GM12878 (cell line): ENCODE measurements at regions not wholly inside any gene's neighbourhood (a gene's known extent, or its start where the extent isn't known, plus 50 kb on each side); places are given as distances from the start of the nearest gene placed in this dataset.
"Not testable (repeated sequence)": the region's sequence is repeated elsewhere in the genome, so short reads cannot be mapped to it uniquely, and the experiment has no call there.

Experiments
- ATAC-seq: fragments of 200-7000 bp; cut with Tn5 transposase; 3 replicates; pipeline ENCODE4 v1.9.1; 2020; ENCODE audit warnings: mild to moderate bottlenecking, moderate library complexity
- BruUV-seq: library from RNA; stranded (reverse); fragments of 400-500 nt; replicated peaks from 2 replicates; lab custom pipeline; 2021; lab: Mats Ljungman, UMichigan
- CTCF ChIA-PET: fragments of 300-600 bp; sonication (Branson Sonifier 250); formaldehyde crosslinking; extraction: SDS; loops from one replicate; lab custom pipeline; 2021; ENCODE audit warnings: inconsistent platforms; lab: Yijun Ruan, JAX
- POLR2A ChIA-PET: fragments of 350-600 bp; formaldehyde crosslinking; extraction: SDS; loops from one replicate; lab custom pipeline; 2021; ENCODE audit warnings: inconsistent platforms; lab: Charles Lee
- RAD21 ChIA-PET: fragments of 300-600 bp; sonication (Branson Sonifier 250); formaldehyde crosslinking; loops from one replicate; lab custom pipeline; 2023; ENCODE audit warnings: antibody characterized with exemption; ENCODE audit not compliant: unreplicated experiment; lab: Charles Lee
- SMC1A ChIA-PET: fragments of 300-600 bp; sonication (Branson Sonifier 250); formaldehyde crosslinking; loops from one replicate; lab custom pipeline; 2023; ENCODE audit not compliant: unreplicated experiment, uncharacterized antibody; lab: Charles Lee
- DNase-seq: peaks from one replicate; pipeline ENCODE4 v3.0.0-alpha.2; 2011; ENCODE audit warnings: low read depth, low spot score
- FAIRE-seq: peaks from 3 replicates; lab custom pipeline; 2011; peaks lifted over from hg19 to GRCh38; lab: Jason Lieb, UNC
- H2AFZ ChIP-seq: 2 replicates; pipeline ENCODE4 v1.6.0; 2011; ENCODE audit warnings: low read depth, low read length, control low read depth; ENCODE audit not compliant: control insufficient read depth
- H3K27ac ChIP-seq: 2 replicates; pipeline ENCODE4 v1.5.1; 2011; ENCODE audit warnings: control low read depth; ENCODE audit not compliant: control insufficient read depth, insufficient read depth
- H3K27me3 ChIP-seq, 2 experiments: replicated peaks in 1 of 2; 2 replicates each; pipeline versions ENCODE4 v1.6.0 to v1.6.1; 2011; ENCODE audit warnings: low read length in 1 of 2; ENCODE audit not compliant: control insufficient read depth in 2 of 2, insufficient read depth in 2 of 2
- H3K36me3 ChIP-seq, 2 experiments: 2 replicates each; pipeline ENCODE4 v1.5.1; 2011; ENCODE audit warnings: low read length in 1 of 2; ENCODE audit not compliant: control insufficient read depth in 2 of 2, insufficient read depth in 2 of 2
- H3K4me1 ChIP-seq: 2 replicates; pipeline ENCODE4 v1.6.1; 2011; ENCODE audit warnings: mild to moderate bottlenecking, low read length, moderate library complexity, mixed read lengths; ENCODE audit not compliant: control insufficient read depth, insufficient read depth
- H3K4me2 ChIP-seq: 2 replicates; pipeline ENCODE4 v1.6.0; 2011; ENCODE audit warnings: control low read depth; ENCODE audit not compliant: control insufficient read depth, insufficient read depth
- H3K4me3 ChIP-seq: fragments of 200-600 bp; sonication (generic); 2 replicates; pipeline ENCODE4 v1.5.1; 2016
- H3K79me2 ChIP-seq: 2 replicates; pipeline ENCODE4 v1.6.0; 2011; ENCODE audit warnings: low read length; ENCODE audit not compliant: control insufficient read depth, insufficient read depth
- H3K9ac ChIP-seq: 2 replicates; pipeline ENCODE4 v1.8.0; 2011; ENCODE audit warnings: low read length, control low read depth, mixed read lengths; ENCODE audit not compliant: control insufficient read depth, insufficient read depth
- H3K9me3 ChIP-seq: replicated peaks from 3 replicates; pipeline ENCODE4 v1.5.1; 2011; ENCODE audit warnings: mild to moderate bottlenecking, low read length; ENCODE audit not compliant: control insufficient read depth, insufficient read depth
- H4K20me1 ChIP-seq: 2 replicates; pipeline ENCODE4 v1.6.0; 2011; ENCODE audit not compliant: control insufficient read depth, insufficient read depth
- EGR1 ChIP-seq, 2 experiments: IDR thresholded peaks; 1 replicate in 1 of 2; 2 replicates in 1 of 2; pipeline ENCODE4 v1.6.1; 2011 to 2012; ENCODE audit warnings: low read depth in 2 of 2, low read length in 2 of 2, borderline replicate concordance in 1 of 2, mild to moderate bottlenecking in 1 of 2, moderate library complexity in 1 of 2
- FOXM1 ChIP-seq: IDR thresholded peaks from 2 replicates; pipeline ENCODE4 v1.6.1; 2012; ENCODE audit warnings: low read depth, mild to moderate bottlenecking, inconsistent platforms, low read length, moderate library complexity
- MEF2A ChIP-seq: IDR thresholded peaks from 2 replicates; pipeline ENCODE4 v1.6.1; 2011; ENCODE audit warnings: low read depth, mild to moderate bottlenecking, low read length, moderate library complexity; ENCODE audit not compliant: insufficient read depth
- MTA2 ChIP-seq: fragments of 450-650 bp; IDR thresholded peaks from 2 replicates; pipeline ENCODE4 v1.6.1; 2016; ENCODE audit warnings: low read depth, mild to moderate bottlenecking, moderate library complexity
- NBN ChIP-seq: fragments of 450-650 bp; IDR thresholded peaks from 2 replicates; pipeline ENCODE4 v1.6.1; 2016
- NR2C2 ChIP-seq: IDR thresholded peaks from 2 replicates; pipeline ENCODE4 v1.6.1; 2011; ENCODE audit warnings: borderline replicate concordance, low read depth; ENCODE audit not compliant: control insufficient read depth, insufficient read length
- RELA ChIP-seq: fragments of 450-650 bp; IDR thresholded peaks from 2 replicates; pipeline ENCODE4 v1.8.0; 2014; ENCODE audit warnings: borderline replicate concordance; ENCODE audit not compliant: partially characterized antibody
- TARDBP ChIP-seq: IDR thresholded peaks from 2 replicates; pipeline ENCODE4 v1.6.1; 2016; ENCODE audit warnings: borderline replicate concordance
- WRNIP1 ChIP-seq: IDR thresholded peaks from 2 replicates; pipeline ENCODE4 v1.6.1; 2011; ENCODE audit warnings: low read depth, low read length, improper control_type of control experiment, borderline replicate concordance
- ZNF217 ChIP-seq: fragments of 450-650 bp; IDR thresholded peaks from 2 replicates; pipeline ENCODE4 v1.6.1; 2017; ENCODE audit warnings: antibody characterized with exemption, mild to moderate bottlenecking
- WGBS: methylation state at CpG from one replicate; pipeline ENCODE4 v1.1.6; 2016; ENCODE audit warnings: low lambda C conversion rate; ENCODE audit not compliant: insufficient replicate concordance, insufficient coverage; ENCODE audit errors: missing lambda C conversion rate; 5-methylcytosine and 5-hydroxymethylcytosine counted together
- in situ Hi-C: fragments of 300-500 bp; cut with MboI; formaldehyde crosslinking; loops from 9 replicates; pipeline ENCODE4 v1.14.3; 2018; ENCODE audit warnings: mixed read lengths
- intact Hi-C: fragments of 100-400 bp; cut with micrococcal nuclease; formaldehyde crosslinking; loops from one replicate; pipeline ENCODE4 v1.14.2; 2022; ENCODE audit not compliant: unreplicated experiment
- TF ChIP-seq, protein P1 (sequence below): IDR thresholded peaks from 2 replicates; pipeline ENCODE4 v1.6.1; 2011; ENCODE audit warnings: borderline replicate concordance, low read depth, mild to moderate bottlenecking, moderate library complexity, mixed read lengths, low read length; ENCODE audit not compliant: insufficient read depth; ENCODE audit errors: extremely low read length
- TF ChIP-seq, protein P2 (sequence below): IDR thresholded peaks from 2 replicates; pipeline ENCODE4 v1.6.1; 2011; ENCODE audit warnings: low read depth, low read length, improper control_type of control experiment, borderline replicate concordance
- TF ChIP-seq, protein P3 (sequence below): fragments of 450-650 bp; formaldehyde crosslinking; IDR thresholded peaks from 2 replicates; pipeline ENCODE4 v1.4.0; 2020; ENCODE audit warnings: mild to moderate bottlenecking, moderate library complexity

DNA sequence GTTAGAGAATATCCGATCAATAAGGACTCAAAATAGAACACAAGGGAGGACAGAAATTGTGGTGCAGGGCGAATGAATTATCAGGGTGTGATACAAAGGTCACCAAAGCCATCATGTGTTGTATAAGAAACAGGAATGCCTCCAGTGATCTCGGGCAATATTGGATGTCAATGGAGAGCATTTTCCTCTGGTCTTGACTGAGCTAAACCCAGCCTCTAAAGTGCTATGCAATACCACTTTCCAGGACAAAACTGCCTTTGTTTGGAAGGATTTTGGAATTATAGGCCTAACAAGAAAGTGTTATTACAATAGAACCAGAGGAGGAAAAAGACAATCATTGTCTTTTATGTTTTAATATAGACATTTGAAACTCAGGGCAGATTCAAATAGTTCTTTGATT lies 281.7 kb downstream of the CHM start:
- DNase-seq = no peak
- 15% methylated on average over 3 of the region's 3 CpGs for WGBS
- FAIRE-seq = no peak
- ChIA-PET RAD21 (no interaction called here), SMC1A (interaction anchor here (1.1 kb wide), 1 partner anchor 28 kb away, joined by 3 read pairs; no protein-coding TSS in a partner anchor), CTCF (interaction anchor here (0.9 kb wide), 1 partner anchor 366 kb away, joined by 3 read pairs; no protein-coding TSS in a partner anchor), POLR2A (no interaction called here)
- TF ChIP-seq MEF2A (no peak), WRNIP1 (no peak), EGR1 (IDR thresholded peaks at IDR 0.05; ENCODE audit: borderline replicate concordance in 1 of 2, low read depth in 2 of 2, low read length in 2 of 2) (no peak), NBN (no peak), FOXM1 (no peak), ZNF217 (no peak), NR2C2 (no peak), TARDBP (no peak), MTA2 (no peak), RELA (no peak)
- TF ChIP-seq, protein P1, sequence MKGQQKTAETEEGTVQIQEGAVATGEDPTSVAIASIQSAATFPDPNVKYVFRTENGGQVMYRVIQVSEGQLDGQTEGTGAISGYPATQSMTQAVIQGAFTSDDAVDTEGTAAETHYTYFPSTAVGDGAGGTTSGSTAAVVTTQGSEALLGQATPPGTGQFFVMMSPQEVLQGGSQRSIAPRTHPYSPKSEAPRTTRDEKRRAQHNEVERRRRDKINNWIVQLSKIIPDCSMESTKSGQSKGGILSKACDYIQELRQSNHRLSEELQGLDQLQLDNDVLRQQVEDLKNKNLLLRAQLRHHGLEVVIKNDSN = no peak
- TF ChIP-seq, protein P2, sequence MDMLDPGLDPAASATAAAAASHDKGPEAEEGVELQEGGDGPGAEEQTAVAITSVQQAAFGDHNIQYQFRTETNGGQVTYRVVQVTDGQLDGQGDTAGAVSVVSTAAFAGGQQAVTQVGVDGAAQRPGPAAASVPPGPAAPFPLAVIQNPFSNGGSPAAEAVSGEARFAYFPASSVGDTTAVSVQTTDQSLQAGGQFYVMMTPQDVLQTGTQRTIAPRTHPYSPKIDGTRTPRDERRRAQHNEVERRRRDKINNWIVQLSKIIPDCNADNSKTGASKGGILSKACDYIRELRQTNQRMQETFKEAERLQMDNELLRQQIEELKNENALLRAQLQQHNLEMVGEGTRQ = no peak
- TF ChIP-seq, protein P3, sequence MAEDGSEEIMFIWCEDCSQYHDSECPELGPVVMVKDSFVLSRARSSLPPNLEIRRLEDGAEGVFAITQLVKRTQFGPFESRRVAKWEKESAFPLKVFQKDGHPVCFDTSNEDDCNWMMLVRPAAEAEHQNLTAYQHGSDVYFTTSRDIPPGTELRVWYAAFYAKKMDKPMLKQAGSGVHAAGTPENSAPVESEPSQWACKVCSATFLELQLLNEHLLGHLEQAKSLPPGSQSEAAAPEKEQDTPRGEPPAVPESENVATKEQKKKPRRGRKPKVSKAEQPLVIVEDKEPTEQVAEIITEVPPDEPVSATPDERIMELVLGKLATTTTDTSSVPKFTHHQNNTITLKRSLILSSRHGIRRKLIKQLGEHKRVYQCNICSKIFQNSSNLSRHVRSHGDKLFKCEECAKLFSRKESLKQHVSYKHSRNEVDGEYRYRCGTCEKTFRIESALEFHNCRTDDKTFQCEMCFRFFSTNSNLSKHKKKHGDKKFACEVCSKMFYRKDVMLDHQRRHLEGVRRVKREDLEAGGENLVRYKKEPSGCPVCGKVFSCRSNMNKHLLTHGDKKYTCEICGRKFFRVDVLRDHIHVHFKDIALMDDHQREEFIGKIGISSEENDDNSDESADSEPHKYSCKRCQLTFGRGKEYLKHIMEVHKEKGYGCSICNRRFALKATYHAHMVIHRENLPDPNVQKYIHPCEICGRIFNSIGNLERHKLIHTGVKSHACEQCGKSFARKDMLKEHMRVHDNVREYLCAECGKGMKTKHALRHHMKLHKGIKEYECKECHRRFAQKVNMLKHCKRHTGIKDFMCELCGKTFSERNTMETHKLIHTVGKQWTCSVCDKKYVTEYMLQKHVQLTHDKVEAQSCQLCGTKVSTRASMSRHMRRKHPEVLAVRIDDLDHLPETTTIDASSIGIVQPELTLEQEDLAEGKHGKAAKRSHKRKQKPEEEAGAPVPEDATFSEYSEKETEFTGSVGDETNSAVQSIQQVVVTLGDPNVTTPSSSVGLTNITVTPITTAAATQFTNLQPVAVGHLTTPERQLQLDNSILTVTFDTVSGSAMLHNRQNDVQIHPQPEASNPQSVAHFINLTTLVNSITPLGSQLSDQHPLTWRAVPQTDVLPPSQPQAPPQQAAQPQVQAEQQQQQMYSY = no peak
- Histone ChIP-seq H3K79me2 (no peaks in the 10 kb centered on the region), H3K4me2 (no peak overlapping the region), H3K9me3 (no peaks in the 10 kb centered on the region), H3K27ac (no peak overlapping the region), H3K9ac (no peak overlapping the region), H2AFZ (no peak overlapping the region), H3K4me3 (no peak overlapping the region), H3K4me1 (no peaks in the 10 kb centered on the region), H4K20me1 (no peaks in the 10 kb centered on the region), H3K36me3 (no peaks in the 10 kb centered on the region), H3K27me3 (no peaks in the 10 kb centered on the region)
- intact Hi-C loops (no loop called here), in situ Hi-C loops (no loop called here)
- no peak for ATAC-seq
- BruUV-seq = no TSS peak

DNA sequence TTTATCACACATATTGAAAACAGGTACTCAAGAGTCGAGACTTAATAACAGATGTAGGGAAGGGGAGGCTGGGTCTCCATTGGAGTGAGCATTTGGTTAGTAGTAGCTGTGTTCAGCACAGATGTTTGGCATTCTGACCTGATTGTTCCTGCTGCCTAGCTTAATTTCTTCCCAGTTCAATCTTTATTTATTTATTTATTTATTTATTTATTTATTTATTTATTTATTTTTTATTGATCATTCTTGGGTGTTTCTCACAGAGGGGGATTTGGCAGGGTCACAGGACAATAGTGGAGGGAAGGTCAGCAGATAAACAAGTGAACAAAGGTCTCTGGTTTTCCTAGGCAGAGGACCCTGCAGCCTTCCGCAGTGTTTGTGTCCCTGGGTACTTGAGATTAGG lies 324.3 kb downstream of the CHM start:
- H3K4me2 ChIP-seq, CTCF ChIA-PET, H2AFZ ChIP-seq, ATAC-seq, H3K9ac ChIP-seq, BruUV-seq, H3K4me3 ChIP-seq, SMC1A ChIA-PET, POLR2A ChIA-PET, RAD21 ChIA-PET, in situ Hi-C loops, H3K36me3 ChIP-seq, H3K9me3 ChIP-seq, H4K20me1 ChIP-seq, H3K27ac ChIP-seq, DNase-seq, H3K79me2 ChIP-seq, H3K4me1 ChIP-seq, intact Hi-C loops, H3K27me3 ChIP-seq: not testable (repeated sequence)
- WGBS = 40% methylated on average over 1 of the region's 2 CpGs
- FAIRE-seq = peak; percentile 80
